ENCODE measurements at regions not wholly inside any gene's neighbourhood (a gene's known extent, or its start where the extent isn't known, plus 50 kb on each side); places are given as distances from the start of the nearest gene placed in this dataset.

DNA sequence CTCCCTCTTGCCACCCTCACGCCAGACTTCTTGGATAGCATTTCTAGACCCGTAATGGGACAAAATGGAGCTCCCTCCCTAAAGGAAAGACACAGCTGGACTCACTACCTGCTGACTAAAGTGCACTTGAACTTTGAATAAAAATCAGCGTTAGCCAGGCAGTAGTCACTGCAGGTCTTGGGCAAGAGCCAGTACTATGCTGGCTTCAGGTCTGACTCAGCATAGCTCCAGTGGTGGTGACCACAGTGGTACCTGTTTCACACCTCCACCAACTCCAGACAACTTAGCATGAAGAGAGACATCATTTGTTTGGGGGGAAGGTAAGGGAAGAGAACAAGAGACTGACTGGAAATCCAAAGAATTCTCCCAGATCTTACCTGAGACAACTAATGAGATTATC is 906.8 kb downstream of the GRIK2 start:
- H3K4me2 ChIP-seq (ENCODE audit: insufficient read depth, low read length) = no peak overlapping the region

GRCh38 chr6:102298051-102298450 is 904.5 kb downstream of the GRIK2 start:
- H3K4me1 ChIP-seq (replicated peaks in 1 of 2; ENCODE audit: control insufficient read depth in 2 of 2, insufficient read depth in 2 of 2, low read length in 2 of 2) = no peaks in the 10 kb centered on the region
- no peaks in the 10 kb centered on the region for H3K27me3 ChIP-seq (ENCODE audit: control insufficient read depth in 2 of 2, insufficient read depth in 2 of 2, low read length in 2 of 2)
- BruUV-seq (replicated peaks) = no TSS peak
- H3K36me3 ChIP-seq (ENCODE audit: control insufficient read depth, insufficient read depth, low read length) = no peaks in the 10 kb centered on the region
- in situ Hi-C loops (cut with MboI) = no loop called here
- H3K79me2 ChIP-seq (ENCODE audit: control insufficient read depth, insufficient read depth, low read length) = no peaks in the 10 kb centered on the region
- no peak overlapping the region for H3K4me3 ChIP-seq
- no peak for FAIRE-seq
- H4K20me1 ChIP-seq (replicated peaks; ENCODE audit: control insufficient read depth, insufficient read depth, low read length) = no peaks in the 10 kb centered on the region
- DNase-seq (ENCODE audit: extremely low read depth in 1 of 4, low spot score in 3 of 4) = no peak
- no peak overlapping the region for H3K4me2 ChIP-seq (ENCODE audit: insufficient read depth, low read length)
- H3K27ac ChIP-seq (ENCODE audit: extremely low read depth, low read depth, low read length) = no peak overlapping the region
- no peak overlapping the region for H2AFZ ChIP-seq (ENCODE audit: low read depth, low read length)
- no peaks in the 10 kb centered on the region for H3K9me1 ChIP-seq (ENCODE audit: control insufficient read depth, insufficient read depth, low read length)
- no peak overlapping the region for H3K9ac ChIP-seq (ENCODE audit: insufficient read depth in 1 of 2, low read depth in 2 of 2, low read length in 2 of 2)
- intact Hi-C loops (cut with micrococcal nuclease) = no loop called here
- H3K9me3 ChIP-seq (replicated peaks; ENCODE audit: control insufficient read depth, insufficient read depth, low read depth, low read length) = no peaks in the 10 kb centered on the region; the same call in 1 of the 2 replicates
- no peak for ATAC-seq
- ChIA-PET CTCF (ENCODE audit: low intra/inter-chr PET ratio) (no interaction called here), POLR2A (no interaction called here)
- TF ChIP-seq SLC30A9 (CRISPR knock-in tag; IDR thresholded peaks at IDR 0.05) (no peak), ZNF232 (CRISPR knock-in tag; IDR thresholded peaks at IDR 0.05) (no peak), ZNF354B (CRISPR knock-in tag; IDR thresholded peaks at IDR 0.05) (no peak), HEY1 (CRISPR knock-in tag; IDR thresholded peaks at IDR 0.05; ENCODE audit: borderline replicate concordance) (no peak), NR4A1 (CRISPR knock-in tag; IDR thresholded peaks at IDR 0.05) (no peak), NR4A1 (tag; IDR thresholded peaks at IDR 0.05) (no peak), C11orf30 (IDR thresholded peaks at IDR 0.05; ENCODE audit: low read depth) (no peak), SMARCA5 (IDR thresholded peaks at IDR 0.05) (no peak), ZNF436 (CRISPR knock-in tag; IDR thresholded peaks at IDR 0.05) (no peak), ZNF311 (CRISPR knock-in tag; IDR thresholded peaks at IDR 0.05) (no peak), TCFL5 (CRISPR knock-in tag; conservative IDR thresholded peaks at IDR 0.05) (no peak), FOXA3 (CRISPR knock-in tag; conservative IDR thresholded peaks at IDR 0.05 in 1 of 2, IDR thresholded peaks at IDR 0.05 in 1 of 2) (no peak), CHD1 (IDR thresholded peaks at IDR 0.05; ENCODE audit: low read length) (no peak)
- TF ChIP-seq, protein P1, sequence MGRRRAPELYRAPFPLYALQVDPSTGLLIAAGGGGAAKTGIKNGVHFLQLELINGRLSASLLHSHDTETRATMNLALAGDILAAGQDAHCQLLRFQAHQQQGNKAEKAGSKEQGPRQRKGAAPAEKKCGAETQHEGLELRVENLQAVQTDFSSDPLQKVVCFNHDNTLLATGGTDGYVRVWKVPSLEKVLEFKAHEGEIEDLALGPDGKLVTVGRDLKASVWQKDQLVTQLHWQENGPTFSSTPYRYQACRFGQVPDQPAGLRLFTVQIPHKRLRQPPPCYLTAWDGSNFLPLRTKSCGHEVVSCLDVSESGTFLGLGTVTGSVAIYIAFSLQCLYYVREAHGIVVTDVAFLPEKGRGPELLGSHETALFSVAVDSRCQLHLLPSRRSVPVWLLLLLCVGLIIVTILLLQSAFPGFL (CRISPR knock-in tag; IDR thresholded peaks at IDR 0.05) = no peak

More for the DNA sequence above, 906.8 kb downstream of the GRIK2 start:
- in situ Hi-C loops (cut with MboI) (no loop called here), intact Hi-C loops (cut with micrococcal nuclease) (no loop called here)
- TF ChIP-seq, protein P2, sequence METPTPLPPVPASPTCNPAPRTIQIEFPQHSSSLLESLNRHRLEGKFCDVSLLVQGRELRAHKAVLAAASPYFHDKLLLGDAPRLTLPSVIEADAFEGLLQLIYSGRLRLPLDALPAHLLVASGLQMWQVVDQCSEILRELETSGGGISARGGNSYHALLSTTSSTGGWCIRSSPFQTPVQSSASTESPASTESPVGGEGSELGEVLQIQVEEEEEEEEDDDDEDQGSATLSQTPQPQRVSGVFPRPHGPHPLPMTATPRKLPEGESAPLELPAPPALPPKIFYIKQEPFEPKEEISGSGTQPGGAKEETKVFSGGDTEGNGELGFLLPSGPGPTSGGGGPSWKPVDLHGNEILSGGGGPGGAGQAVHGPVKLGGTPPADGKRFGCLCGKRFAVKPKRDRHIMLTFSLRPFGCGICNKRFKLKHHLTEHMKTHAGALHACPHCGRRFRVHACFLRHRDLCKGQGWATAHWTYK (CRISPR knock-in tag; IDR thresholded peaks at IDR 0.05) = no peak
- no peak for TF ChIP-seq ELF4 (CRISPR knock-in tag; IDR thresholded peaks at IDR 0.05)
- no peak for TF ChIP-seq PHF21A (IDR thresholded peaks at IDR 0.05; ENCODE audit: borderline replicate concordance, low read depth)
- no peak for TF ChIP-seq ZNF311 (CRISPR knock-in tag; IDR thresholded peaks at IDR 0.05)
- no peak for TF ChIP-seq ZNF232 (CRISPR knock-in tag; IDR thresholded peaks at IDR 0.05)
- TF ChIP-seq ZNF830 (CRISPR knock-in tag; IDR thresholded peaks at IDR 0.05) = no peak
- TF ChIP-seq CAMTA2 (CRISPR knock-in tag; conservative IDR thresholded peaks at IDR 0.05) = no peak
- Histone ChIP-seq H3K9ac (ENCODE audit: insufficient read depth in 1 of 2, low read depth in 2 of 2, low read length in 2 of 2) (no peak overlapping the region), H2AFZ (ENCODE audit: low read depth, low read length) (no peak overlapping the region), H3K9me1 (ENCODE audit: control insufficient read depth, insufficient read depth, low read length) (no peaks in the 10 kb centered on the region), H3K79me2 (ENCODE audit: control insufficient read depth, insufficient read depth, low read length) (no peaks in the 10 kb centered on the region), H4K20me1 (replicated peaks; ENCODE audit: control insufficient read depth, insufficient read depth, low read length) (no peaks in the 10 kb centered on the region), H3K27me3 (ENCODE audit: control insufficient read depth in 2 of 2, insufficient read depth in 2 of 2, low read length in 2 of 2) (no peaks in the 10 kb centered on the region), H3K4me1 (replicated peaks in 1 of 2; ENCODE audit: control insufficient read depth in 2 of 2, insufficient read depth in 2 of 2, low read length in 2 of 2) (no peaks in the 10 kb centered on the region), H3K4me3 (no peak overlapping the region), H3K9me3 (replicated peaks; ENCODE audit: control insufficient read depth, insufficient read depth, low read depth, low read length) (no peaks in the 10 kb centered on the region; the same call in 1 of the 2 replicates), H3K36me3 (ENCODE audit: control insufficient read depth, insufficient read depth, low read length) (no peaks in the 10 kb centered on the region), H3K27ac (ENCODE audit: extremely low read depth, low read depth, low read length) (no peak overlapping the region)
- FAIRE-seq (no peak), DNase-seq (ENCODE audit: extremely low read depth in 1 of 4, low spot score in 3 of 4) (no peak), ATAC-seq (no peak)
- ChIA-PET CTCF (ENCODE audit: low intra/inter-chr PET ratio) (no interaction called here), POLR2A (no interaction called here)
- BruUV-seq (replicated peaks) = no TSS peak
- WGBS (ENCODE audit: insufficient coverage, low coverage, missing lambda C conversion rate) = 0% methylated on average over 3 of the region's 3 CpGs
